ENCODE measurements at regions not wholly inside any gene's neighbourhood (a gene's known extent, or its start where the extent isn't known, plus 50 kb on each side); places are given as distances from the start of the nearest gene placed in this dataset.

DNA sequence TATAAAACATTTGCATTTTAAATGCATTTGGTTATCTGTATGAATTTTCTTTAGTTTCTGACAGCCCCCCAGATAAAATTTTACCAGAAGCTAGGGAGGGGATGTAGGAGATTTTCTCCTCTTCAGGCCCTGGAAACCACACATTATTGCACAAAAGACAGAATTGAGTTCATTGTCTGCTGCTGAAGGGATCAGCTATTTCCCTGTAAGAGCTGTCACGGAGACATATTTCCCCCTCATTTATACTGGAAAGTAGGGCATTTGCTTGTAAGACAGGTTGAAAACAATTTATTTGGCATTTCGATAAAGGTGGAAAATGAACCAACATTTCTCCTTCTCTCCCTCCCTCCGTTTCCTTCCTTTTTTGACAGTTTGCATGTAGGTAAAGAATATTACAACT, 241.3 kb upstream of the LCORL start:
- intact Hi-C loops (cut with DNase I; ENCODE audit: low total_unique reads) = no loop called here
- TF ChIP-seq POLR2AphosphoS5 (IDR thresholded peaks at IDR 0.05) = no peak
- no peak for TF ChIP-seq EP300 (IDR thresholded peaks at IDR 0.05)
- TF ChIP-seq, protein P1, sequence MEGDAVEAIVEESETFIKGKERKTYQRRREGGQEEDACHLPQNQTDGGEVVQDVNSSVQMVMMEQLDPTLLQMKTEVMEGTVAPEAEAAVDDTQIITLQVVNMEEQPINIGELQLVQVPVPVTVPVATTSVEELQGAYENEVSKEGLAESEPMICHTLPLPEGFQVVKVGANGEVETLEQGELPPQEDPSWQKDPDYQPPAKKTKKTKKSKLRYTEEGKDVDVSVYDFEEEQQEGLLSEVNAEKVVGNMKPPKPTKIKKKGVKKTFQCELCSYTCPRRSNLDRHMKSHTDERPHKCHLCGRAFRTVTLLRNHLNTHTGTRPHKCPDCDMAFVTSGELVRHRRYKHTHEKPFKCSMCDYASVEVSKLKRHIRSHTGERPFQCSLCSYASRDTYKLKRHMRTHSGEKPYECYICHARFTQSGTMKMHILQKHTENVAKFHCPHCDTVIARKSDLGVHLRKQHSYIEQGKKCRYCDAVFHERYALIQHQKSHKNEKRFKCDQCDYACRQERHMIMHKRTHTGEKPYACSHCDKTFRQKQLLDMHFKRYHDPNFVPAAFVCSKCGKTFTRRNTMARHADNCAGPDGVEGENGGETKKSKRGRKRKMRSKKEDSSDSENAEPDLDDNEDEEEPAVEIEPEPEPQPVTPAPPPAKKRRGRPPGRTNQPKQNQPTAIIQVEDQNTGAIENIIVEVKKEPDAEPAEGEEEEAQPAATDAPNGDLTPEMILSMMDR (IDR thresholded peaks at IDR 0.05) = no peak
- no peak for TF ChIP-seq POLR2A (IDR thresholded peaks at IDR 0.05)
- 80 to 89% (median 84%) methylated on average over 3 of the region's 3 CpGs for WGBS, 5 donors

DNA sequence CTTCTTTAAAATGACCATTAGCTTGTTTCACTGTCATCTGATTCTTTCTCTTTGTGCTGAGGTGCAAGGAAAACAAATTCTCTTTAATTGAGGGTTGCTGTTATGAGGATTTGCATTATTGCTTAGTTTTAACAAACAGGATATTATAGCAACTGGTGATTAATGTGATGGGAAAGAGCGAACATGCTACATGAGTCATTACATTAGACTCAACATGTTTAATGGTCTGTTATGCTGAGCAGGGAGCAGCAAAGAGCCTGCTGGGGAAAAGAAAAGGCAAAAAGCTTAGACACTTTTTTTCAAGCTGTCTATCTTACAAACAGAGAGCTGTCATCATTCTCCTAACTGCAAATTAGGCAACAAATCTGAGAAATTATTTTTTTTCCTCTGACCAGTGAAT, 230.5 kb upstream of the LCORL start:
- H3K36me3 ChIP-seq = no peaks in the 10 kb centered on the region
- TF ChIP-seq POLR2AphosphoS5 (IDR thresholded peaks at IDR 0.05) (no peak), POLR2A (IDR thresholded peaks at IDR 0.05) (no peak), EP300 (IDR thresholded peaks at IDR 0.05) (no peak)
- WGBS, 5 donors = 74 to 88% (median 76%) methylated on average over 1 of the region's 1 CpG
- peaks cover 0 to 8% (median 0%) of the 10 kb centered on the region in 4 donors for H3K9me3 ChIP-seq
- intact Hi-C loops (cut with DNase I; ENCODE audit: low total_unique reads) = no loop called here
- DNase-seq = no peak
- H3K4me1 ChIP-seq = no peaks in the 10 kb centered on the region
- H3K27me3 ChIP-seq = no peaks in the 10 kb centered on the region
- no peak overlapping the region for H3K4me3 ChIP-seq
- no peak overlapping the region for H3K27ac ChIP-seq

More for the DNA sequence above, 241.3 kb upstream of the LCORL start:
- Histone ChIP-seq H3K9me3 (peaks cover 0 to 9% (median 0%) of the 10 kb centered on the region in 4 donors), H3K4me3 (no peak overlapping the region), H3K27me3 (no peaks in the 10 kb centered on the region), H3K27ac (no peak overlapping the region), H3K4me1 (no peaks in the 10 kb centered on the region), H3K36me3 (no peaks in the 10 kb centered on the region)
- DNase-seq = no peak

DNA sequence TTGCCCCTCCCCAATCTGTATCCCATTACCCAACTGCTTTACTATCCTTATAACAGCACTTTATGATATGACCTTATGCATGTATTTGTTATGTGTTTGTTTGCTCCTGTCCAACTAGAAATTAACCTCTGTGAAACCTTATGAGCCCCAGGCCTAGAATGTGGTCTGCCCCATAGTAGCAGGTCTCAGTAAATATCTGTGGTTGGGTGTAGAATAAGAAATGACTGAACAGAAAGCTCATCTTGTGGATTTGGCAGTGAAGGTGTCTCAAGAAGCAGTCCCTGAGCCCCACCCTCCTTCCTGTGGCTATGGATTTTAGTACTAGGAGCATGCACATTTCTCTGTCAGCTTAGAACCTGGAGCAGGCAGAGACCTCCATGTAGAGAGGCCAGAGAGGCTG, 229.0 kb upstream of the LCORL start:
- intact Hi-C loops (cut with DNase I; ENCODE audit: low total_unique reads) = no loop called here
- no peaks in the 10 kb centered on the region for H3K36me3 ChIP-seq
- H3K4me3 ChIP-seq = no peak overlapping the region
- no peak for TF ChIP-seq EP300 (IDR thresholded peaks at IDR 0.05)
- TF ChIP-seq, protein P1 (IDR thresholded peaks at IDR 0.05) = no peak
- TF ChIP-seq POLR2A (IDR thresholded peaks at IDR 0.05) = no peak
- TF ChIP-seq POLR2AphosphoS5 (IDR thresholded peaks at IDR 0.05) = no peak
- no peak for DNase-seq
- H3K27ac ChIP-seq = no peak overlapping the region
- no peaks in the 10 kb centered on the region for H3K27me3 ChIP-seq
- H3K4me1 ChIP-seq = no peaks in the 10 kb centered on the region
- H3K9me3 ChIP-seq = no peaks in the 10 kb centered on the region

DNA sequence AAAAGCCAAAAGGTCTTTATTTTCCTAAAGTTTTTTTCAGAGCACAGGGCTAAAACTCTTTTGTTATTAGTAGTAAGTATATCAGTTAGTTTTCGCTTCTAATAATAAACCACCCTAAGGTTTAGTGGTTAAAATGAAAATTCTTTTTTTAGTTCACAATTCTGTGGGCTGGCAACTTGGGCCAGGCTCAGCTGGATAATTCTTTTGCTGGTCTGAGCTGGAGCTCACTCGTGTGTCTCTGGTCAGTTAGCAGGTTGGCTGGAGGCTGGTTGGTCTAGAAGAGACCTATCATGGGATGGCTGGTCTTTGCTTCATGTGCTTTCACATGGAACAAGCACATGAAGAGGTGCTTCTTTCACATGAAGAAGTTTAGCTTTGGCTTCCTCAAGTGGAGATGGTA, 227.1 kb upstream of the LCORL start:
- intact Hi-C loops (cut with DNase I; ENCODE audit: low total_unique reads) = no loop called here
- DNase-seq = no peak
- Histone ChIP-seq H3K9me3 (no peaks in the 10 kb centered on the region), H3K36me3 (no peaks in the 10 kb centered on the region), H3K4me1 (no peaks in the 10 kb centered on the region), H3K27ac (no peak overlapping the region), H3K4me3 (no peak overlapping the region), H3K27me3 (no peaks in the 10 kb centered on the region)
- WGBS, 5 donors = 82 to 90% (median 87%) methylated on average over 2 of the region's 2 CpGs
- TF ChIP-seq EP300 (IDR thresholded peaks at IDR 0.05) (no peak), POLR2A (IDR thresholded peaks at IDR 0.05) (no peak), POLR2AphosphoS5 (IDR thresholded peaks at IDR 0.05) (no peak)
- TF ChIP-seq, protein P1 (IDR thresholded peaks at IDR 0.05) = no peak

DNA sequence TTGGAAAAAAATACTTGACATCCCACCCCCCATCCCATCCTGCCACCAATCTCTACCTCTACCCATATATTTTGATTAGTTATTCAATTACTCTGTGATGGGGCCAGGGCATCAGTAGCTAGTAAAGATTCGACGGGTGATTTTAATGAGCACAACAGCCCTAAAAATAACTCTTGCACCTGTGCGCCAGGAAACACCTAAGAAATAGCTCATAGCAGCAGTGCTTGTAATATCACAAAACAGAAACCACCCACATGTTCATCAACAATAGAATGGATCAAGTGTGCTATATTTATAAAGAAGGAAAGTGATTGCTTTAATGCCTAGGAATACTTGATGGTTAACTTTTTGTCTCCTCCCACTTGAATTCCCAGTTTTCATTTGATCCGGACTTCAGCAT, 225.6 kb upstream of the LCORL start:
- 63 to 82% (median 72%) methylated on average over 4 of the region's 4 CpGs for WGBS, 5 donors
- no peaks in the 10 kb centered on the region for H3K27me3 ChIP-seq
- intact Hi-C loops (cut with DNase I; ENCODE audit: low total_unique reads) = no loop called here
- H3K4me1 ChIP-seq = no peaks in the 10 kb centered on the region
- DNase-seq = no peak
- H3K27ac ChIP-seq = no peak overlapping the region
- TF ChIP-seq EP300 (IDR thresholded peaks at IDR 0.05) = no peak
- no peak for TF ChIP-seq POLR2A (IDR thresholded peaks at IDR 0.05)
- TF ChIP-seq POLR2AphosphoS5 (IDR thresholded peaks at IDR 0.05) = no peak
- TF ChIP-seq, protein P1 (IDR thresholded peaks at IDR 0.05) = no peak
- H3K4me3 ChIP-seq = no peak overlapping the region
- H3K9me3 ChIP-seq = no peaks in the 10 kb centered on the region
- H3K36me3 ChIP-seq = no peaks in the 10 kb centered on the region
